GM21619 (cell line): ENCODE measurements at regions not wholly inside any gene's neighbourhood (a gene's known extent, or its start where the extent isn't known, plus 50 kb on each side); places are given as distances from the start of the nearest gene placed in this dataset.
"Not testable (repeated sequence)": the region's sequence is repeated elsewhere in the genome, so short reads cannot be mapped to it uniquely, and the experiment has no call there.

ENCODE experiments used
- ATAC-seq: cut with Tn5 transposase; IDR thresholded peaks from one replicate; pipeline ENCODE4 v1.9.1; 2021; ENCODE audit not compliant: unreplicated experiment

DNA sequence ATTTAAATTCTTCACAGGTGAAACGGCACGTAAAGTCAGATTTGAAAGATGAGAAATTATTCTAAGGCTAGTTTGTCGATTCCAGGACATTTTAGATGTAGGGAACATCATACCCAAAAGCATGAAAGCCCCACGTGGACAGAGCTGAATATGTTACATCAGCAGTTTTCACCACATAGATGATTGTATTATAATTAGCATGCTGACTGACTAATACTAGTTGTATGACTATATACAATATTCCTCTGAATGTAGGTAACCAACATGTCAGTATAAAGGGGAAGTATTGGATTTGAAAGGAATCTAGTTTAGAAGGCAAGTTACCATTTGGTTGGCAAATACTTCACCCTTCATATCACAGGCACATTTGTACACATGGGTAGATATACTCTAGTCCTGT lies 304.6 kb downstream of the UBE2NL start:
- not testable (repeated sequence) for ATAC-seq

DNA sequence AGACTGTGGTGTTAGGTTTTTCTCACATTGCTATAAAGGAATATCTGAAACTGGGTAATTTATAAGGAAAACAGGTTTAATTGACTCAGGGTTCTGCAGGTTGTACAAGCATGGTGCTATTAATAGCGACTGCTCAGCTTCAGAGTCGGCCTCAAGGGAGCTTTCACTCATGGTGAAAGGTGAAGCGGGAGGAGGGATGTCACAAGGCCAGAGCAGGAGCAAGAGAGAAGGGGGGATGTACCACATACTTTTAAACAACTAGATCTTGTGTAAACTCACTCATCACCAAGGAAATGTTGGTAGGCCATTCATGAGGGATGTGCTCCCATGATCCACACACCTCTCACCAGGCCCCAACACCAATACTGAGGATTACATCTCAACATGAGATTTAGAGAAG lies 313.2 kb downstream of the UBE2NL start:
- ATAC-seq = not testable (repeated sequence)

DNA sequence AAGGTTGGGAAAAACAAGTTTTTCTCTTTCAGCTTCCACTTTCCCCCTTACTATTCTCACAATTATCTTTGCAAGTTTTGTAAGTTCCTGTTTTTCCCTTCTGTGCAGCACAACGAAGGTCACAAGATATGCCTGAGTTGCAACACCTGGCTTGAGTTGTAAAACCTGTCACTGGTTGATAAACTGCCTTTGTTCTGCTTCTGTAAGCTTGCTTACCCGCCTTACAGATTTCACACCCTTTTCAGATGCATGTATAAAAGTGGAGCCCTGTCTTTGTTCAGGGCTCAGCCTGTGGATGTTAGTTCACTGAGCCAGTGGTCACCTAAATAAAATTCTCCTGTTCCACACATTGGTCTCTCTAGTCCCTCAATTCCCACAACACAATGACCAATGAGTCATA lies 318.9 kb downstream of the UBE2NL start:
- ATAC-seq = not testable (repeated sequence)

DNA sequence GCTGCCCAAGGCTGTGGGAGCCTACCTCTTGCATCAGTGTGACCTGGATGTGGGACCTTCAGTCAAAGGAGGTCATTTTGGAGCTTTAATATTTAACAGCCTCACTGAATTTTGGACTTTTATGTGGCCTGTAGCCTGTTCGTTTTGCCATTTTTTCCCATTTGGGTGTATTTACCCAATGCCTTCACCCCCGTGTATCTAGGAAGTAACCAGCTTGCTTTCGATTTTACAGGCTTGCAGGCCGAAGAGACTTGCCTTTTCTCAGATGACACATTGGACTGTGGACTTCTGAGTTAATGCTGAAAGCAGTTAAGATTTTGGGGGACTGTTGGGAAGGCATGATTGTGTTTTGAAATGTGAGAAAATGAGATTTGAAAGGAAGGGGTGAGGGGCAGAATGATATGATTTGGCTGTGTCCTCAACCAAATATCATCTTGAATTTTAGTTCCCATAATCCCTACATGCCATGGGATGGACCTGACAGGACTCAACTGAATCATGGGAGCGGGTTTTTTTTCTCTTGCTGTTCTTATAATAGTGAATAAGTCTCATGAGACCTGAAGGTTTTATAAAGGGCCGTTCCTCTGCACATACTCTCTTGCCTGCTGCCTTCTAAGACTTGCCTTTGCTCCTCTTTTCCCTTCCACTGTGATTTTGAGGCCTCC lies 324.6 kb downstream of the UBE2NL start:
- not testable (repeated sequence) for ATAC-seq

DNA sequence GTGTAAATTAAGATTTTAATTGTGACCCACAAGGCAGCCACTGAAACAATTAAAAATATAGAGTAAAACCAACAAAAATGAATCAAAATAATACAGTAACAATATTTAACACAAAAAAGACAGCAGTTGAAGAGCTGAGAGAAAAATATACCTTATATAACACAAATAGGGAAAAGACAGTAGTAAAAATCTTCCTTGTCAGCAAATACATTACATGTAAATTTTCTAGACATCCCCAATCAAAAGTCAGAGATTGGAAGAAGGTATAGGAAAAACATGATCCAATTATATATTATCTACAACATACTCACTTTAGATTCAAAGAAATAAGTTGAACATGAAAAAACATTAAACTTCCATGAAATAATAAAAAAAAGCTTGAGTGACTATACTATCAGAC lies 330.8 kb downstream of the UBE2NL start:
- ATAC-seq = no peak

DNA sequence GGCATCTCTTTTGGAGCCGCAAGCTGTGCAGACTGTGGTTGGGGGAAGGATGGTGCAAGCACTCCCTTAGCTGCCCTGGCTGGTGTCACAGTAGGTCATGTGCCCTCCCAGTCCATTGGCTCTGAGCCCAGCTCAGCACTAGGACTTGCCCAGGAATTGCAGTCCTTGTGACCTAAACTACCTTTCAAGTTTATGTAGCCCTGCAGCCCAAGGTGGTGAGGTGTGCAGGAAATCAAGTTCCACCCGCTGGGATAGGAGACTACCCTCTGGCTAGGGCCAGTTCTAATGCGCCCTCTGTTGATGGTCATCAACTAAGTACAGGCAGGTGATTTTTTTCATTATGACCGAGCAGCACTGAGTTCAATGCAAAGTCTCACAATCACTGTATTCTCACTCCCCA lies 335.2 kb downstream of the UBE2NL start:
- ATAC-seq = no peak

DNA sequence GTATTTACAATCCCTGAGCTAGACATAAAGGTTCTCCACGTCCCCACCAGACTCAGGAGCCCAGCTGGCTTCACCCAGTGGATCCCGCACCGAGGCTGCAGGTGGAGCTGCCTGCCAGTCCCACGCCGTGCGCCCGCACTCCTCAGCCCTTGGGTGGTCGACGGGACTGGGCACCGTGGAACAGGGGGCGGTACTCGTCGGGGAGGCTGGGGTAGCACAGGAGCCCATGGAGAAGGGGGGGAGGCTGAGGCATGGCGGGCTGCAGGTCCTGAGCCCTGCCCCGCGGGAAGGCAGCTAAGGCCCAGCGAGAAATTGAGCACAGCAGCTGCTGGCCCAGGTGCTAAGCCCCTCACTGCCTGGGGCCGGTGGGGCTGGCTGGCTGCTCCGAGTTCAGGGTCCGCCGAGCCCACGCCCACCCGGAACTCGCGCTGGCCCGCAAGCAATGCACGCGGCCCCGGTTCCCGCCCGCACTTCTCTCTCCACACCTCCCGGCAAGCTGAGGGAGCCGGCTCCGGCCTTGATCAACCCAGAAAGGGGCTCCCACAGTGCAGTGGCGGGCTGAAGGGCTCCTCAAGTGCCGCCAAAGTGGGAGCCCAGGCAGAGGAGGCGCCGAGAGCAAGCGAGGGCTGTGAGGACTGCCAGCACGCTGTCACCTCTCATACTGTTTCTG lies 347.4 kb downstream of the UBE2NL start:
- ATAC-seq = not testable (repeated sequence)

DNA sequence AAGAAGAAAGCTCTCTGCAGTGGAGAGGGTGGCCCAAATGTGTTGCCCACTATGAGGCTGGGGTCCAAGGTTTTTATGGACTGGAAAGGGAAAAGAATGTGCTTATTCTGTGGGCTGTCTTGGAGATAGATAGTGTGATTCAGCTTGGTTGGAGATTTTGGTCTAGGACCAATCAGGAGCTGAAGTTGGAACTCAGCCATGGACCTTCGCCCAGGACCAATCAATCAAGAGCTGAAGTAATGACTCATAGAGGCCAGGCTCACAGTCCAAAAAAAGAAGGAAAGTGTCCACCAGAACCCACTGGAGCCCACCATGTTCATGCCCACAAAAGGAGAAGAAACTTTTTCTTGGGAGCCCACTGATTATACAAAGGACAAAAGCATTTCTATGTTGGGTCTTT lies 369.5 kb downstream of the UBE2NL start:
- ATAC-seq = no peak

DNA sequence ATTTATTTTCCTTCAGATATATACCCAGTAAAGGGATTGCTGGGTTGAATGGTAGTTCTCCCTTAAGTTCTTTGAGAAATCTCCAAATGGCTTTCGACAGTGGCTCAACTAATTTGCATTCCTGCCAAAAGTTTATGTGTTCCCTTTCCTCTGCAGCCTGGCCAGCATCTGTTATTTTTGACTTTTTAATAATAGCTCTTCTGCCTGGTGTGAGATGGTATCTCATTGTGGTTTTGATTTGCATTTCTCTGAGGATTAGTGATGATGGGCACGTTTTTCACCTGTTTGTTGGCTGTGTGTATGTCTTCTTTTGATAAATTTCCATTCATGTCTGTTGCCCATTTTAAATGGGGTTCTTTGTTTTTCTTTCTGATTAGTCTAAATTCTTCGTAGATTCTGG lies 375.2 kb downstream of the UBE2NL start:
- no peak for ATAC-seq

DNA sequence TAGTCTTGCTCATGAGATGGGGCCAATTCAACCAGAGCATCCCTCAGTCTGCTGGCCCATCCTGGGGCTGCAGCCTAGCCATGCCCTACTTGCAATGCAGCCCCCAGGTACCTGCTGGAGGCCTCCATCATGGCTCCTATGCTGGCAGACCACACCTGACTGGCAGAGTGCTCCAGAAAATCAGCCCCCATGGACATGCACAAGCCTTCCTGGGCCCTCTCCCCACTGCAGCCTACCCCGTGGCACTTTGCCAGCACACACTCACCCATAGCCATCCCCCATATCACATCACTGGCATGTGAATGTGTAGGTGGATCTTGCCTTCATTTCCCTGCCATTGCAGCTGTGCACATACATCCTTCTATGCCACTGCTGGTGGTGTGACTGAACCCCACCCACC lies 381.8 kb downstream of the UBE2NL start:
- ATAC-seq = no peak

DNA sequence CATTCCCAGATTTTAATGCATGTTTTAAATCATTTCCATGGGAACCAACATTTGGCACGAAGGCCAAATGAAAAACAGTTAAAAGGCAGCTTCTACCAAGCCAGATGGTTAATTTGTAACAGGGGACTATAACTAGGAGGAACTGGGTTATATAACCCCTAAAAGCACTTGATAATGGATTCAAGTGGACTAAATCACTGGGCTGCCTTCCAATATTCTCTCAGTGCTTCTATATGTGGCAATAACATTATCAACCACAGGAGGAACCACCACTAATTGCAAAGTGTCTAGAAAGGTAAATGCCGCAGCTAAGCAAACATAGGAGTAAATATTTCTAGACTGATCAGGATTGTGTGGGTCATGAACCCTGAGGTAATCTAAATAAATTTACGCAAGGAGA lies 391.5 kb downstream of the UBE2NL start:
- ATAC-seq = no peak

DNA sequence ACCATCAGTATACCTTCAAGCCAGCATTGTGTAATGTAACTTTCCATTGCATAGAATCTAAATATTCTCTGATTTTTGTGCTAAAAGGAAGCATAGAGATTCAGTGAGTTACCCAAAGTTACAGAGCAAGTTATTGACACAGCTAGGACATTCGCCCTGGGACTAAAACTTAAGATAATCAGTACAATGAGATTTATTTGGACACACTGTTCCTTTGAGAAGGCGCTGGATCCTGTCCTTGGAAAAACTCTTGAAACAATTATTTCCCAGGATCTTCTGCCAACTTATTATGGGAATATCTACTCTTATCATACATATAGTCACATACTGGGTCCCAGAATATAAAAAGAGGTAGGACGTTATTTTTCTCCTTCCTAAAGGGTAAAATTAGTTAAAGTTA lies 392.0 kb downstream of the UBE2NL start:
- ATAC-seq = no peak

DNA sequence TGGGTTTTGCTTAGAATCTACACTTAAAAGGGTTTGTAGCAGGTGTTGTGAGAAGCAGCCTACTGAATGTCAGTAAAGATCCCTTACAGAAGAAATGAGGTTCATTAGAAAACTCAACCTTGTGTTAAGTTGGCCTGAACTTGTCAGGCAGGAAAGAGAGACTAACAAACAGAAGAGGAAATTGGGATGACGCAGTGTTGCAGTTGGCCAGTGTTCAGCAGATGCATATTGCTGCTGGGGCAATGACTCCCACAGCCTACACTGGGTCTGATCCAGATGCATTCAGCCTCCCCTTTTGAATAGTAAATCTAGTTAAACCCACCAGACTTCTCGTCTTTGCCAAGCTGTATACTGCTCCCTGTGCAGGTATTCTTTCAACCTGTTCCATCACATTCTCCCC lies 409.4 kb downstream of the UBE2NL start:
- ATAC-seq = no peak

DNA sequence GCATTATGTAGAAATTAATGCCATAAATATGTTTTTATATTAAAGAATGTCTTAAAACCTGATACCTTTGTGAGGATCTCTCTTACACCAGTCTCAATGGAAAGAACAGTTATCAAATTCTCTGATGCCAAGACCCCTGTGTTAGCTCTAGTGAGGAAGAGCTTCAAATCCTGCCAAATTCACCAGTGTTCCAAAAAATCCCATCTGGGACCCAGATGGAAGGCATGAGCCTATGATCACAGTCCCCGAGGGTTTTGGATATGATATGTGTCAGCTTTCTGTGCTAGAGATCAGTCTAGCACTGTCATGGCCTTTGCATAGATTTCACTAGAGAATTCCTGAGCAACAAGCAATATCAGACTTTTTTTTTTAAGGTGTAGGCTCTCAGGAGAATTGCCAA lies 412.1 kb downstream of the UBE2NL start:
- ATAC-seq = no peak

DNA sequence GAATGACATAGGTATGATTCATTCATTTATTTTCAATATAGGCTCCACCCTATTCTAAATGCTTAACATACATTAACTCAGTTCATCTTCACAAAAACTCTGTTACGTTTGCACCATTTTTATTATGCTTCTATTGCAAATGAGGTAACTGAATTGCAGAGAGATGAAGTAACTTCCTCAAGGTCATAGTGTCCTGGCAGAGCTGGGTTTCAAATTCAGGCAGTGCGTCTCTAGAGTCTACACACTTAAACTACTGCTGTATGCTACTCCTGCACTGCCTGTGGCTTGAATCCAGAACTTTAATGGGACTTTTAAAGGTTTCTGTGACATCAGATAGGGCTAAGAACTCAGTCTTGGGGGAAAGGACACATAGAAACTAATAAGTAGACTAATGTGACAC lies 413.4 kb downstream of the UBE2NL start:
- no peak for ATAC-seq

DNA sequence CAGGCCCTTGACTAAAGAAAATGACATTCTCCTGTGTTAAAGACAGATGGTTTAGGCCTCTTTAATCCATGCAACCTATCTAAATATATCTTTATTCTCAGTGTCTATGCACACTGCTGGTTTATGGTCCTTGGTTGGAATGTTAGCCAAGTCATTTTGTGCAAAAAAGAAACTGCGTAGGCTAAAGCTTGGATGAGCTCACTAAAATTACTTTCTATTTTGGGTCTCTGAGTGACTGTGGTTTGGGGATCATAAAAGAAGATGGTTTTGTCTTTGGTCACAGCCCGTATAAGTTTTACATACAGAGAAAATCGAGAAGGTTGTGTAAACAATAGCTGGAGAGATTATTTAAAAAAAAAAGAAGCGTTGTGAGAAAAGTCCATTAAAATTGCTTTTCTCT lies 443.6 kb downstream of the UBE2NL start:
- ATAC-seq = no peak

DNA sequence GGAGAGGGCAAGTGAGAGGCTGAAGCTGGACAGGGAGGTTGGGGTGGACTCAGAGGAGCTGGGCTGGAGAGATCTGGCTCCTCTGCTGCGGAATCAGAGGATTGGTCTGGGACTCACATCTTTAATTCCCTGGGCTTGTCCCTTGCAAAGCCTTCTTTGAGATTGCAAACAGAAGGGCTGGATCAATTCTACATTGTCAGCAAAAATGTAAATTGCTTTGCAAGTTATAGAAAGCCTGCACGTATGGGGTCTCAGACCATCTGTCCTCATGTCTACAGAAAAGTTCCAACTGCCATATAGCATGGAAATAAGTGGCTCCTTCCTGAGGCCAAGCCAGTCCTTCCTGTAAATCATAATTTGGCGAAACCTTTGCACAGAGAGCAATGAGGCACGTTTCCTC lies 449.6 kb downstream of the UBE2NL start:
- no peak for ATAC-seq

DNA sequence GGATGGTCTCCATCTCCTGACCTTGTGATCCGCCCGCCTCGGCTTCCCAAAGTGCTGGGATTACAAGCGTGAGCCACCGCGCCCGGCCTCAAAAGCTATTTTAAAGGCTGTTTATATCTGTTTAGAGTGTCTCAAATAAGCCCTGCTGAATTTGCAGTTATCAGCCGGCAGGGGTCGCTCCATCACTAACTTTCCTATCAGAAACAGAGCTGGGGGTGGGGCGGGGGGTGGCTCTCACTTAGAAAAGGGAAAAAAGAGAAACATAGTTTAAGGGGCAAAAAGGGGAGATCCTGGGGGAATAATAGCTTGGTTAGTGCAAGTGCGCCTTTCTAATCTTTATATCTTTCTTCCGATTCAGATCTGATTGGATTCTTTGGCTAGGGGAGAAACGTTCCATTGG lies 450.7 kb downstream of the UBE2NL start:
- no peak for ATAC-seq

DNA sequence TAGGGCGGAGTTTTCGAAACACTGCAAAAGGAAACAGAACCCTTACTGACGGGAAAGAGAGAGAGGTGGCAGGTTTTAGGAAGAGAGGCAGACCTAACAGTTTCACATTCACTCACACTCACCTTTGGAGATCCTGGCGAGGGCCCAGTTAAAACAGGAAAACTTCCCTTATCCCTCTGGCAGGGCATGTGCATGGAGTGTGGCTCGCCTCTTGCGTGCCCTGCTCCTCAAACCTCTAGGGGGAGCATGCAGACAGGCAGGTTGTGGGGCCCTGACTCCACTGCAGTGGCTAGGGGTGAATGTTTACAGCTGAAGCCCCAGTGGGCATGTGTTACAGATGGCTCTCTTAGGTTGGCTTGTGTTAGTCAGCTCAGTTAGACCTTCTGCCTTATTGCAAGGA lies 451.5 kb downstream of the UBE2NL start:
- no peak for ATAC-seq

DNA sequence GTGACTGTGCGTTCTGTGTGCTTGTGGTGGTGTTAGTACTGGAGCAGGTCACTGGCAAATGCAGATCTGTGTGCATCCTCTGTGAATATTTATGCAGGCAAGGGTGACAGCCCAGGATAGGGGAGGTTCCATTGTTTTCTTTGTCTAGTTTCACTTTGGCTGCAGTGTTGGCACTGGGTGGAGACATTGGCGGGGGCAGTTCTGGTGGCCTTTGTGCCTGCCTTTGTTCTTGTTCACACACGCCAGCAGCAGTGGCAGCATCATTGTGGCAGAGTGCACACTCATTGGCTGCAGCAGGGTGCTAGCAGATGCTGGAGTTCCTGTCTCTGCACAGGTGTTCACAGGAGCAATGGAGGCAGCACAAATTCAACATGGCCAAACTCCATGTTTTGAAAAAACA lies 495.3 kb downstream of the UBE2NL start:
- ATAC-seq = no peak

DNA sequence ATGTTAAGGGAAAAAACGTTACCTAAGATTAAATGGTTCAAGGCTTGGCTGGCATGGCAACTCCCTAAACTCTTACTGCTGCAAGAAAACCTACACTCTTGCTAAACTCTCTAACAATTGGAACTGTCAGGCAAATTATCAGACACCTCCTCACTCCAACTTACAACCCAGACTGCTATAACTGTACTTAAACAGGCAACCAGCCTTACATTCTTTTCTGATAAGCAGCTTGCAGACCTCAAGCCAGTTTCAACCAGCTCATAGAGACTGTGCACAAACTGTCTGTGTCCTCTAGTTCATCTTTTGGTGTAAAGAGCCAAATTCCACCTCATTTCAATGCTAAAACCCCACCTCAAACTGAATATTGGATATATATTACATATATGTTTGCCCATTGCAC lies 504.9 kb downstream of the UBE2NL start:
- no peak for ATAC-seq
